WTC11 (cell line): ENCODE measurements at regions not wholly inside any gene's neighbourhood (a gene's known extent, or its start where the extent isn't known, plus 50 kb on each side); places are given as distances from the start of the nearest gene placed in this dataset.

Experiments
- ATAC-seq: fragments of 200-7000 bp; cut with Tn5 transposase; 2 replicates; pipeline ENCODE4 v1.10.0; 2021; ENCODE audit warnings: mild to moderate bottlenecking, moderate library complexity
- CTCF ChIA-PET: fragments of 300-600 bp; sonication (Branson Sonifier 250); formaldehyde crosslinking; loops from one replicate; lab custom pipeline; 2021; ENCODE audit warnings: antibody characterized with exemption; lab: Charles Lee
- POLR2A ChIA-PET: fragments of 350-600 bp; sonication (Branson Sonifier 250); formaldehyde crosslinking; loops from one replicate; lab custom pipeline; 2021; ENCODE audit warnings: antibody characterized with exemption; lab: Charles Lee
- DNase-seq: peaks from one replicate; pipeline ENCODE4 v3.0.0; 2021; ENCODE audit warnings: low spot score
- H3K27ac Mint-ChIP-seq: 2 replicates; pipeline ENCODE4 v1.8.0; 2021; ENCODE audit warnings: mixed read lengths
- H3K27me3 Mint-ChIP-seq: 2 replicates; pipeline ENCODE4 v1.8.0; 2021; ENCODE audit warnings: low read depth, mild to moderate bottlenecking, moderate library complexity, mixed read lengths
- H3K36me3 Mint-ChIP-seq: 2 replicates; pipeline ENCODE4 v1.8.0; 2021; ENCODE audit warnings: mixed read lengths
- H3K4me1 Mint-ChIP-seq: 2 replicates; pipeline ENCODE4 v1.8.0; 2022; ENCODE audit warnings: mixed read lengths
- H3K4me3 Mint-ChIP-seq: 2 replicates; pipeline ENCODE4 v1.8.0; 2021; ENCODE audit warnings: mild to moderate bottlenecking, moderate library complexity, mixed read lengths
- H3K9me3 Mint-ChIP-seq: 2 replicates; pipeline ENCODE4 v1.8.0; 2021; ENCODE audit warnings: mixed read lengths
- ERG ChIP-seq: fragments of 250-450 bp; sonication (Bioruptor Pico); IDR thresholded peaks from 2 replicates; pipeline ENCODE4 v1.8.0; 2021; ENCODE audit warnings: mild to moderate bottlenecking
- HMGXB4 ChIP-seq: sonication (generic); formaldehyde crosslinking; IDR thresholded peaks from 2 replicates; pipeline ENCODE4 v1.8.1; 2023; ENCODE audit warnings: mild to moderate bottlenecking, moderate library complexity, missing genetic modification reagents
- IRF2 ChIP-seq: sonication (generic); formaldehyde crosslinking; IDR thresholded peaks from 2 replicates; pipeline ENCODE4 v1.8.0; 2022; ENCODE audit warnings: low read depth, missing genetic modification reagents, borderline replicate concordance
- JAZF1 ChIP-seq: fragments of 250-450 bp; sonication (Bioruptor Pico); IDR thresholded peaks from 2 replicates; pipeline ENCODE4 v1.9.0; 2021; ENCODE audit warnings: moderate library complexity, mild to moderate bottlenecking, inconsistent platforms
- NFATC4 ChIP-seq: fragments of 250-450 bp; sonication (Bioruptor Pico); IDR thresholded peaks from 2 replicates; pipeline ENCODE4 v1.9.0; 2021; ENCODE audit warnings: mild to moderate bottlenecking
- OVOL2 ChIP-seq: fragments of 250-450 bp; sonication (Bioruptor Pico); IDR thresholded peaks from 2 replicates; pipeline ENCODE4 v1.9.0; 2021; ENCODE audit warnings: mild to moderate bottlenecking, borderline replicate concordance
- PRDM15 ChIP-seq: sonication (generic); formaldehyde crosslinking; IDR thresholded peaks from 2 replicates; pipeline ENCODE4 v1.8.0; 2022; ENCODE audit warnings: missing genetic modification reagents
- RELA ChIP-seq: sonication (generic); formaldehyde crosslinking; IDR thresholded peaks from 2 replicates; pipeline ENCODE4 v1.8.1; 2022; ENCODE audit warnings: missing genetic modification reagents, mild to moderate bottlenecking, borderline replicate concordance
- RORB ChIP-seq: fragments of 250-450 bp; sonication (Bioruptor Pico); IDR thresholded peaks from 2 replicates; pipeline ENCODE4 v1.9.0; 2021; ENCODE audit warnings: mild to moderate bottlenecking
- SP1 ChIP-seq: sonication (generic); formaldehyde crosslinking; conservative IDR thresholded peaks from 2 replicates; pipeline ENCODE4 v1.8.1; 2022; ENCODE audit warnings: missing genetic modification reagents
- TCF7 ChIP-seq: sonication (generic); formaldehyde crosslinking; IDR thresholded peaks from 2 replicates; pipeline ENCODE4 v1.8.0; 2022; ENCODE audit warnings: mild to moderate bottlenecking, low read depth, missing genetic modification reagents, moderate library complexity
- TEAD1 ChIP-seq: sonication (generic); formaldehyde crosslinking; IDR thresholded peaks from 2 replicates; pipeline ENCODE4 v1.8.0; 2022; ENCODE audit warnings: mild to moderate bottlenecking, missing genetic modification reagents
- TEAD4 ChIP-seq: sonication (generic); formaldehyde crosslinking; IDR thresholded peaks from 2 replicates; pipeline ENCODE4 v1.8.0; 2022; ENCODE audit warnings: mild to moderate bottlenecking, missing genetic modification reagents
- USF2 ChIP-seq: sonication (generic); formaldehyde crosslinking; IDR thresholded peaks from 2 replicates; pipeline ENCODE4 v1.8.1; 2023; ENCODE audit warnings: mild to moderate bottlenecking, missing genetic modification reagents, moderate library complexity
- ZMAT4 ChIP-seq: fragments of 250-450 bp; sonication (Bioruptor Pico); IDR thresholded peaks from 2 replicates; pipeline ENCODE4 v1.9.0; 2021; ENCODE audit warnings: mild to moderate bottlenecking
- ZNF138 ChIP-seq: sonication (generic); formaldehyde crosslinking; conservative IDR thresholded peaks from 2 replicates; pipeline ENCODE4 v1.8.1; 2022; ENCODE audit warnings: mild to moderate bottlenecking, moderate library complexity, missing genetic modification reagents
- ZNF416 ChIP-seq: fragments of 250-450 bp; sonication (Bioruptor Pico); IDR thresholded peaks from 2 replicates; pipeline ENCODE4 v1.9.0; 2021; ENCODE audit warnings: mild to moderate bottlenecking, inconsistent platforms
- ZNF423 ChIP-seq: fragments of 250-450 bp; sonication (Bioruptor Pico); IDR thresholded peaks from 2 replicates; pipeline ENCODE4 v2.1.2; 2022; ENCODE audit warnings: mild to moderate bottlenecking, moderate library complexity
- ZNF512 ChIP-seq: sonication (generic); formaldehyde crosslinking; IDR thresholded peaks from 2 replicates; pipeline ENCODE4 v1.8.1; 2022; ENCODE audit warnings: missing genetic modification reagents, borderline replicate concordance
- TF ChIP-seq, protein P1 (sequence below): sonication (generic); formaldehyde crosslinking; IDR thresholded peaks from 2 replicates; pipeline ENCODE4 v1.8.1; 2023; ENCODE audit warnings: mild to moderate bottlenecking, missing genetic modification reagents
- TF ChIP-seq, protein P2 (sequence below): sonication (generic); formaldehyde crosslinking; conservative IDR thresholded peaks from 2 replicates; pipeline ENCODE4 v1.8.1; 2023; ENCODE audit warnings: mild to moderate bottlenecking, low read depth, missing genetic modification reagents, moderate library complexity

DNA sequence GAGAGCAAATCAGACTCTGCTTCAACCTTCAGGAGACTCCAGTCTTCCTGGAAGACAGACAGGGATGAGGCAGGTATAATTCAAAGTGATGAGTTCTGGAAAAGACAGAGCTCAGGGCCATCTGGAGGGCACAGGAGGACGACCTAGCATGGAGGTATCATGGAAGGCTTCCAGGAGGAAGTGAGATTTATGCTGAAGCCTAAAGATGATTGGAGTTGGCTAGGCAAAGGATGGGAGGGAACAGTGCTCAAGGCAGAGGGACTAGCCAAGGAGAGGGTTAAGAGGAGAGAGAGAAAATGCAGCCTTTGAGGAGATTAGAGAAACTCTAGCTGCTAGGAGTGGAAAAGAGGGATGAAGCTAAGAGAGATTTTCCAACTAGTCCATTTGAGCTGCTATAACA is 438.5 kb downstream of the MED13L start:
- Mint-ChIP-seq H3K9me3 (peaks cover under 1% of the 10 kb centered on the region; the same call in 1 of the 2 replicates), H3K36me3 (no peaks in the 10 kb centered on the region), H3K27me3 (no peaks in the 10 kb centered on the region; the same call in 1 of the 2 replicates), H3K4me1 (no peaks in the 10 kb centered on the region), H3K4me3 (no peak overlapping the region), H3K27ac (no peak overlapping the region)
- ChIA-PET POLR2A (interaction anchor here (0.7 kb wide), 1 partner anchor 114 kb away, joined by 4 read pairs; no protein-coding TSS in a partner anchor), CTCF (interaction anchor here (0.6 to 0.9 kb wide), 2 partner anchors 28 to 113 kb away, joined by 3 to 4 read pairs; no protein-coding TSS in a partner anchor)
- no peak for TF ChIP-seq PRDM15 (CRISPR knock-in tag)
- no peak for TF ChIP-seq TEAD1 (CRISPR knock-in tag)
- TF ChIP-seq ZNF138 (CRISPR knock-in tag) = no peak
- ATAC-seq (no peak), DNase-seq (no peak)

GRCh38 chr12:115837220-115837619 is 440.3 kb downstream of the MED13L start:
- CTCF ChIA-PET = no interaction called here
- DNase-seq (no peak), ATAC-seq (no peak)
- Mint-ChIP-seq H3K4me1 (no peaks in the 10 kb centered on the region), H3K27me3 (no peaks in the 10 kb centered on the region), H3K36me3 (no peaks in the 10 kb centered on the region), H3K4me3 (no peak overlapping the region), H3K9me3 (peaks cover 10% of the 10 kb centered on the region), H3K27ac (no peak overlapping the region)
- no peak for TF ChIP-seq NFATC4 (CRISPR knock-in tag)
- TF ChIP-seq ZNF416 (CRISPR knock-in tag) = no peak
- TF ChIP-seq IRF2 (CRISPR knock-in tag) = no peak
- TF ChIP-seq ERG (CRISPR knock-in tag) = no peak
- no peak for TF ChIP-seq RELA (CRISPR knock-in tag)
- no peak for TF ChIP-seq HMGXB4
- no peak for TF ChIP-seq OVOL2 (CRISPR knock-in tag)
- TF ChIP-seq TCF7 (CRISPR knock-in tag) = no peak
- TF ChIP-seq RORB = no peak
- no peak for TF ChIP-seq USF2 (CRISPR knock-in tag)
- no peak for TF ChIP-seq JAZF1 (CRISPR knock-in tag)
- TF ChIP-seq ZMAT4 (CRISPR knock-in tag) = no peak
- TF ChIP-seq ZNF138 (CRISPR knock-in tag) = no peak
- no peak for TF ChIP-seq ZNF423
- no peak for TF ChIP-seq ZNF512 (CRISPR knock-in tag)
- TF ChIP-seq, protein P1, sequence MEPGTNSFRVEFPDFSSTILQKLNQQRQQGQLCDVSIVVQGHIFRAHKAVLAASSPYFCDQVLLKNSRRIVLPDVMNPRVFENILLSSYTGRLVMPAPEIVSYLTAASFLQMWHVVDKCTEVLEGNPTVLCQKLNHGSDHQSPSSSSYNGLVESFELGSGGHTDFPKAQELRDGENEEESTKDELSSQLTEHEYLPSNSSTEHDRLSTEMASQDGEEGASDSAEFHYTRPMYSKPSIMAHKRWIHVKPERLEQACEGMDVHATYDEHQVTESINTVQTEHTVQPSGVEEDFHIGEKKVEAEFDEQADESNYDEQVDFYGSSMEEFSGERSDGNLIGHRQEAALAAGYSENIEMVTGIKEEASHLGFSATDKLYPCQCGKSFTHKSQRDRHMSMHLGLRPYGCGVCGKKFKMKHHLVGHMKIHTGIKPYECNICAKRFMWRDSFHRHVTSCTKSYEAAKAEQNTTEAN (CRISPR knock-in tag) = no peak
- TF ChIP-seq, protein P2, sequence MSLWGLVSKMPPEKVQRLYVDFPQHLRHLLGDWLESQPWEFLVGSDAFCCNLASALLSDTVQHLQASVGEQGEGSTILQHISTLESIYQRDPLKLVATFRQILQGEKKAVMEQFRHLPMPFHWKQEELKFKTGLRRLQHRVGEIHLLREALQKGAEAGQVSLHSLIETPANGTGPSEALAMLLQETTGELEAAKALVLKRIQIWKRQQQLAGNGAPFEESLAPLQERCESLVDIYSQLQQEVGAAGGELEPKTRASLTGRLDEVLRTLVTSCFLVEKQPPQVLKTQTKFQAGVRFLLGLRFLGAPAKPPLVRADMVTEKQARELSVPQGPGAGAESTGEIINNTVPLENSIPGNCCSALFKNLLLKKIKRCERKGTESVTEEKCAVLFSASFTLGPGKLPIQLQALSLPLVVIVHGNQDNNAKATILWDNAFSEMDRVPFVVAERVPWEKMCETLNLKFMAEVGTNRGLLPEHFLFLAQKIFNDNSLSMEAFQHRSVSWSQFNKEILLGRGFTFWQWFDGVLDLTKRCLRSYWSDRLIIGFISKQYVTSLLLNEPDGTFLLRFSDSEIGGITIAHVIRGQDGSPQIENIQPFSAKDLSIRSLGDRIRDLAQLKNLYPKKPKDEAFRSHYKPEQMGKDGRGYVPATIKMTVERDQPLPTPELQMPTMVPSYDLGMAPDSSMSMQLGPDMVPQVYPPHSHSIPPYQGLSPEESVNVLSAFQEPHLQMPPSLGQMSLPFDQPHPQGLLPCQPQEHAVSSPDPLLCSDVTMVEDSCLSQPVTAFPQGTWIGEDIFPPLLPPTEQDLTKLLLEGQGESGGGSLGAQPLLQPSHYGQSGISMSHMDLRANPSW (CRISPR knock-in tag) = no peak
- TF ChIP-seq TEAD4 = no peak
- TF ChIP-seq SP1 = no peak
- POLR2A ChIA-PET = no interaction called here
